ENCODE measurements at regions not wholly inside any gene's neighbourhood (a gene's known extent, or its start where the extent isn't known, plus 50 kb on each side); places are given as distances from the start of the nearest gene placed in this dataset.

- DNase-seq = no peak
Measured at GRCh38 chr16:7090628-7091115, 242.0 kb upstream of the RBFOX1 start.

- no peak for DNase-seq
Measured at GRCh38 chr16:7089751-7090150, 242.9 kb upstream of the RBFOX1 start.

GRCh38 chr16:7088711-7089110, 243.9 kb upstream of the RBFOX1 start:
- DNase-seq = no peak

- no peak for DNase-seq
Measured at GRCh38 chr16:7086822-7087616, 245.6 kb upstream of the RBFOX1 start.

- DNase-seq = no peak
Measured at GRCh38 chr16:7085776-7086175, 246.9 kb upstream of the RBFOX1 start.

GRCh38 chr16:7083096-7083495, 249.5 kb upstream of the RBFOX1 start:
- DNase-seq = no peak

GRCh38 chr16:7077636-7078035, 255.0 kb upstream of the RBFOX1 start:
- no peak for DNase-seq

GRCh38 chr16:7074715-7075114, 257.9 kb upstream of the RBFOX1 start:
- no peak for DNase-seq

GRCh38 chr16:7057458-7057857, 275.2 kb upstream of the RBFOX1 start:
- no peak for DNase-seq

- DNase-seq = no peak
Measured at GRCh38 chr16:7055443-7055842, 277.2 kb upstream of the RBFOX1 start.

GRCh38 chr16:7051591-7052349, 280.9 kb upstream of the RBFOX1 start:
- no peak for DNase-seq

- no peak for DNase-seq
Measured at GRCh38 chr16:7044331-7044730, 288.3 kb upstream of the RBFOX1 start.

- no peak for DNase-seq
Measured at GRCh38 chr16:7038475-7038874, 294.2 kb upstream of the RBFOX1 start.

- no peak for DNase-seq
Measured at GRCh38 chr16:7037495-7037894, 295.1 kb upstream of the RBFOX1 start.

- no peak for DNase-seq
Measured at GRCh38 chr16:7031031-7031430, 301.6 kb upstream of the RBFOX1 start.

- no peak for DNase-seq
Measured at GRCh38 chr16:7027401-7027800, 305.2 kb upstream of the RBFOX1 start.

GRCh38 chr16:7026639-7027038, 306.0 kb upstream of the RBFOX1 start:
- no peak for DNase-seq

GRCh38 chr16:7025616-7026190, 306.9 kb upstream of the RBFOX1 start:
- DNase-seq = peak; percentile 11

GRCh38 chr16:7021653-7022275, 310.9 kb upstream of the RBFOX1 start:
- DNase-seq = no peak

- DNase-seq = no peak
Measured at GRCh38 chr16:7017006-7017662, 315.5 kb upstream of the RBFOX1 start.

- no peak for DNase-seq
Measured at GRCh38 chr16:7014756-7015155, 317.9 kb upstream of the RBFOX1 start.

- no peak for DNase-seq
Measured at GRCh38 chr16:7013990-7014389, 318.7 kb upstream of the RBFOX1 start.

GRCh38 chr16:7004266-7004665, 328.4 kb upstream of the RBFOX1 start:
- no peak for DNase-seq

Measured in NCI-H2107 (cell line).